Lung (tissue), 11 donors: ENCODE measurements at regions not wholly inside any gene's neighbourhood (a gene's known extent, or its start where the extent isn't known, plus 50 kb on each side); places are given as distances from the start of the nearest gene placed in this dataset.

Source experiments
- ATAC-seq: fragments of 200-7000 bp; cut with Tn5 transposase; one replicate; pipeline ENCODE4 v1.9.1; 2020; ENCODE audit warnings: moderate number of reproducible peaks; ENCODE audit not compliant: insufficient read depth, low FRiP score
- DNase-seq, 3 donors: peaks; one replicate each; pipeline ENCODE4 v3.0.0-alpha.2; 2013 to 2017
- H3K27ac ChIP-seq, 2 donors: one replicate each; pipeline ENCODE4 v1.5.1; 2013; ENCODE audit warnings: mild to moderate bottlenecking in 2 of 2, moderate library complexity in 2 of 2, control low read depth in 1 of 2, inconsistent platforms in 1 of 2, low read depth in 1 of 2, low read length in 1 of 2
- H3K27me3 ChIP-seq, 3 donors: one replicate each; pipeline ENCODE4 v1.5.1; 2013; ENCODE audit warnings: low read length in 2 of 3; ENCODE audit not compliant: control insufficient read depth in 3 of 3, insufficient read depth in 3 of 3
- H3K36me3 ChIP-seq, 4 donors: one replicate each; pipeline ENCODE4 v1.5.1; 2013; ENCODE audit warnings: low read length in 4 of 4, mild to moderate bottlenecking in 1 of 4, moderate library complexity in 1 of 4; ENCODE audit not compliant: control insufficient read depth in 4 of 4, insufficient read depth in 4 of 4
- H3K4me1 ChIP-seq, 5 donors: one replicate each; pipeline ENCODE4 v1.5.1; 2013; ENCODE audit warnings: low read length in 5 of 5, mild to moderate bottlenecking in 2 of 5, moderate library complexity in 1 of 5; ENCODE audit not compliant: control insufficient read depth in 5 of 5, insufficient read depth in 5 of 5
- H3K4me3 ChIP-seq: one replicate; pipeline ENCODE4 v1.5.1; 2013; ENCODE audit warnings: mild to moderate bottlenecking, control low read depth, moderate library complexity
- H3K9ac ChIP-seq, 2 donors: one replicate each; pipeline ENCODE4 v1.5.1; 2013; ENCODE audit warnings: low read length in 2 of 2, control low read depth in 1 of 2; ENCODE audit not compliant: insufficient read depth in 1 of 2
- H3K9me3 ChIP-seq, 4 donors: one replicate each; pipeline ENCODE4 v1.5.1; 2013; ENCODE audit warnings: low read length in 3 of 4, mild to moderate bottlenecking in 1 of 4, moderate library complexity in 1 of 4; ENCODE audit not compliant: control insufficient read depth in 4 of 4, insufficient read depth in 3 of 4
- WGBS, 2 donors: extraction: QIAGEN DNeasy Blood & Tissue Kit; methylation state at CpG; one replicate each; pipeline ENCODE4 v1.1.7; 2013; 5-methylcytosine and 5-hydroxymethylcytosine counted together
- TF ChIP-seq, protein P1 (sequence below): IDR thresholded peaks from 2 replicates; pipeline ENCODE4 v1.5.1; 2012; ENCODE audit warnings: mild to moderate bottlenecking; ENCODE audit errors: control extremely low read depth, extremely low read depth
- donor health status: control.
- donor health status: control.
- donor health status: Bipolar disorder and iron deficiency.
- donor health status: healthy.
- donor health status: DM: yes; HTN: yes; CAD: no.

DNA sequence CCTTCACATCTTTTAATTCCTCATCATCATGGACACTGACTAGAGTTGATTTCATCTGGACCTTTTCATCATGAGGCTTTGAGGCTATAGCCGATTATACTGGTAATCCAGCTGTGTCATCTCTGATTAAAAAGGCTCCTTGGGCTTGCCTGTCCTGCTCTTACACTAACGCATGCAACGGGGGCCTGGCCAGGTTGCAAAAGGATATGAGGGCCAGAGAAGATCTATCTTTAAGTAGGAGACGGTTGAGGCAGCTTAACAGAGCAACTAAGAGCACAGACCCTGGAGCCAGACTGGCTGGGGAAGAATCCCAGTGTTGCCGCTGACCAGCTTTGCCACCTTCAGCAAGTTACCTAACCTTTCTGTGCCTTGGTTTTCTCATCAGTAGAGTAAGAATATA is 211.5 kb downstream of the PTEN start:
- peaks cover 0 to 8% (median 5%) of the 10 kb centered on the region in 5 donors for H3K4me1 ChIP-seq
- H3K9ac ChIP-seq = no peak overlapping the region
- 96% methylated on average over 5 of the region's 5 CpGs for WGBS, 2 donors
- ATAC-seq = no peak
- no peaks in the 10 kb centered on the region for H3K27me3 ChIP-seq
- no peak overlapping the region for H3K4me3 ChIP-seq
- no peaks in the 10 kb centered on the region for H3K9me3 ChIP-seq
- TF ChIP-seq, protein P1, sequence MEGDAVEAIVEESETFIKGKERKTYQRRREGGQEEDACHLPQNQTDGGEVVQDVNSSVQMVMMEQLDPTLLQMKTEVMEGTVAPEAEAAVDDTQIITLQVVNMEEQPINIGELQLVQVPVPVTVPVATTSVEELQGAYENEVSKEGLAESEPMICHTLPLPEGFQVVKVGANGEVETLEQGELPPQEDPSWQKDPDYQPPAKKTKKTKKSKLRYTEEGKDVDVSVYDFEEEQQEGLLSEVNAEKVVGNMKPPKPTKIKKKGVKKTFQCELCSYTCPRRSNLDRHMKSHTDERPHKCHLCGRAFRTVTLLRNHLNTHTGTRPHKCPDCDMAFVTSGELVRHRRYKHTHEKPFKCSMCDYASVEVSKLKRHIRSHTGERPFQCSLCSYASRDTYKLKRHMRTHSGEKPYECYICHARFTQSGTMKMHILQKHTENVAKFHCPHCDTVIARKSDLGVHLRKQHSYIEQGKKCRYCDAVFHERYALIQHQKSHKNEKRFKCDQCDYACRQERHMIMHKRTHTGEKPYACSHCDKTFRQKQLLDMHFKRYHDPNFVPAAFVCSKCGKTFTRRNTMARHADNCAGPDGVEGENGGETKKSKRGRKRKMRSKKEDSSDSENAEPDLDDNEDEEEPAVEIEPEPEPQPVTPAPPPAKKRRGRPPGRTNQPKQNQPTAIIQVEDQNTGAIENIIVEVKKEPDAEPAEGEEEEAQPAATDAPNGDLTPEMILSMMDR = no peak
- no peak for DNase-seq
- H3K36me3 ChIP-seq = no peaks in the 10 kb centered on the region
- H3K27ac ChIP-seq = no peak overlapping the region

DNA sequence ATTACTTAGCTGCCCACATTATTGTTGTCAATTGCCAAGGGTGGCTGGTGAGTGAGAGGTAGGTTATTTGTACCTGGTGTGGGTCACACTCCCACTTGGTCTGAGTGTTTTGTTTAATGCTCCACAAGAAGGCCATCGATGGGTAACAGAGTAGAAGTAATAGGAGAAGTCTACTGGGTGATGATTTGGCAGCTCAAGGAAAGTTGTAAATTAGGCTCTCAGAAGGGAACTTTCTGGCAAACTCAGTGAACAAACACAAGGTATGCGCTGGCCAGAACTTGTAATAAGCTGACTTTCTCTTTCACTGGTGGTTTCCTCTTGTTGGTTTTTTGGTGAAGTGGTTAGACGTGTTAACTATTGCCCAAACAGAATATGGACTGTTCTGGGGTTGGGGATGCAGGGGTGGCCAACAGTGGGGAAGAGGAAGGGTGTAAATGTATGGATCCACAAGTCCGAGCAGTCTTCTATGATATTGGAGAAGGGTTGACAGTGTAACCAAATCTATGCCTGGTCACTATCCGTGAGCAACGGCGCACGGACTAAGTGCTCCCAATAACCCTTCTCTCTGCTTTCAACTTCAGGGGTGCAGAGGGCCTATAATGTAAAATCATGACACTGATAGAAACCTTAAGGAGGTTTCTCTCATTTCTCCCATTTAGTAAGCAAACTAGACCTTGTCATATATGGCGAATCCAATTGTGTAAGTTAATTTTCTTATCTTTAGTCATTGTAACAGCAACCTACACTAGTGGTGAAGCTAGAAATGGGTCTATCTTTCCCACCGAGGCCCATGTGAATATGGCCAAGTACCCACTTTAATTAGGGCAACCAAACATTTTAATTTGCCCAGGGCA is 212.8 kb downstream of the PTEN start:
- Histone ChIP-seq H3K27ac (no peak overlapping the region), H3K9me3 (no peaks in the 10 kb centered on the region), H3K9ac (no peak overlapping the region), H3K27me3 (no peaks in the 10 kb centered on the region), H3K4me3 (no peak overlapping the region), H3K4me1 (peaks cover 0 to 18% (median 4%) of the 10 kb centered on the region in 5 donors), H3K36me3 (no peaks in the 10 kb centered on the region)
- DNase-seq = no peak
- TF ChIP-seq, protein P1 = no peak
- no peak for ATAC-seq
- WGBS, 2 donors = 70 to 79% methylated on average over 10 of the region's 10 CpGs

DNA sequence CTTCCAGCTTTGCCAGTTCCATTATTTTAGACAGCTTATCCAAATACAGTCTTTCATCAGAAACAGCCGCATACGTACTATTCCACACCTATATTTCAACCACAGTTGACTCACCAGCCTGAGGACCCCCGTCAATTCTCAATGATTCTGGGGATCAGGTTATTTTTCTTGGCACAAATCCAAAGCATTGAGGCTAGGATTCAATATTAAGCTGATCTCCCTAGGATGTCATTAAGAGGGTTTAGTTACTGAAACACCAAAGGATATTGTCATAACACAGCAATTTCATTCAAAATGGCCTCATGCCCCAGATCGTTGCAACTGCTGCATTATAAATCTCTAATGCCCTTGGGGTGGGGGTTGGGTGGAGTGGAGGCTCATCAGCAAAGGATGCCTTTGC is 214.6 kb downstream of the PTEN start:
- 72 to 89% methylated on average over 4 of the region's 4 CpGs for whole genome bisulfite sequencing, 2 donors
- H3K36me3 ChIP-seq = no peaks in the 10 kb centered on the region
- no peak overlapping the region for H3K27ac ChIP-seq
- no peak overlapping the region for H3K4me3 ChIP-seq
- no peak for ATAC-seq
- H3K4me1 ChIP-seq = peaks cover 0 to 28% (median 4%) of the 10 kb centered on the region in 5 donors
- TF ChIP-seq, protein P1 = no peak
- H3K9me3 ChIP-seq = no peaks in the 10 kb centered on the region
- DNase-seq = no peak
- no peaks in the 10 kb centered on the region for H3K27me3 ChIP-seq
- no peak overlapping the region for H3K9ac ChIP-seq
